Activated CD8-positive, alpha-beta T cell treated with anti-CD3 and anti-CD28 coated beads for 36 hours (primary cell): ENCODE measurements at regions not wholly inside any gene's neighbourhood (a gene's known extent, or its start where the extent isn't known, plus 50 kb on each side); places are given as distances from the start of the nearest gene placed in this dataset.

ENCODE experiments used
- ATAC-seq: fragments of 200-7000 bp; cut with Tn5 transposase; one replicate; pipeline ENCODE4 v1.10.0; 2021; ENCODE audit warnings: mild to moderate bottlenecking, moderate library complexity
- CTCF ChIA-PET: fragments of 350-600 bp; sonication (Branson Sonifier 250); formaldehyde crosslinking; loops from one replicate; lab custom pipeline; 2021; ENCODE audit warnings: antibody characterized with exemption; lab: Charles Lee
- POLR2A ChIA-PET: fragments of 350-600 bp; sonication (Branson Sonifier 250); formaldehyde crosslinking; loops from one replicate; lab custom pipeline; 2021; ENCODE audit warnings: antibody characterized with exemption; lab: Charles Lee
- DNase-seq: peaks from one replicate; pipeline ENCODE4 v3.0.0-alpha.2; 2020
- H3K27ac Mint-ChIP-seq: one replicate; pipeline ENCODE4 v1.8.0; 2021; ENCODE audit warnings: mild to moderate bottlenecking, mixed read lengths
- H3K27me3 Mint-ChIP-seq: one replicate; pipeline ENCODE4 v1.8.0; 2021; ENCODE audit warnings: mixed read lengths
- H3K36me3 Mint-ChIP-seq: one replicate; pipeline ENCODE4 v1.8.0; 2021; ENCODE audit warnings: low read depth, mixed read lengths
- H3K4me1 Mint-ChIP-seq: one replicate; pipeline ENCODE4 v1.8.0; 2021; ENCODE audit warnings: low read depth, mixed read lengths
- H3K4me3 Mint-ChIP-seq: one replicate; pipeline ENCODE4 v1.8.0; 2021; ENCODE audit warnings: mild to moderate bottlenecking, moderate library complexity, mixed read lengths
- H3K9me3 Mint-ChIP-seq: one replicate; pipeline ENCODE4 v1.8.0; 2021; ENCODE audit warnings: mixed read lengths
- intact Hi-C: fragments of 100-400 bp; cut with micrococcal nuclease; formaldehyde crosslinking; loops from one replicate; pipeline ENCODE4 v1.10.0; 2022
- TF ChIP-seq, protein P1 (sequence below): fragments of 200-600 bp; IDR thresholded peaks from one replicate; pipeline ENCODE4 v1.8.0; 2022; ENCODE audit warnings: antibody characterized with exemption, mild to moderate bottlenecking

DNA sequence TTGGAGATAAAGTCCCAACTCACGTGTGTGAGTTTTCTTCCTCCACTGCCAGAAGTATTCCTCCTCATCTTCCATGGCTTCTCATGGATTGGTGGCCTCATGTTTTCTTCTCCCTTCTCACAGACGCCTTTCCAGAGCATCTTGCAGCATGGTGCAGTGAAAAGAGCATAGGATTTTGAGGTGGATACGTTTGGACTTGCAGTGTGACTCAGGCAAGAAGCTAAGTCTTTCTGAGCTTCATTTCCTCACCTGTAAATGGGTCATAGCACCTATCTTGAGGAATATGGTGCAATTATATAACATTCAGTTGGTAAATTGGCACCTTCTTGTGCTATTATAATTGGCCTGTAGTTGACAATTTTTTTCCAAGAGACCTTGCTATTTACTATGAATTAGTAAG is 247.6 kb downstream of the RDH14 start:
- CTCF ChIA-PET: no interaction called here
- Mint-ChIP-seq H3K4me1 (no peaks in the 10 kb centered on the region), H3K27ac (no peak overlapping the region), H3K27me3 (no peaks in the 10 kb centered on the region), H3K9me3 (peaks cover 3% of the 10 kb centered on the region), H3K4me3 (no peak overlapping the region), H3K36me3 (no peaks in the 10 kb centered on the region)
- TF ChIP-seq, protein P1, sequence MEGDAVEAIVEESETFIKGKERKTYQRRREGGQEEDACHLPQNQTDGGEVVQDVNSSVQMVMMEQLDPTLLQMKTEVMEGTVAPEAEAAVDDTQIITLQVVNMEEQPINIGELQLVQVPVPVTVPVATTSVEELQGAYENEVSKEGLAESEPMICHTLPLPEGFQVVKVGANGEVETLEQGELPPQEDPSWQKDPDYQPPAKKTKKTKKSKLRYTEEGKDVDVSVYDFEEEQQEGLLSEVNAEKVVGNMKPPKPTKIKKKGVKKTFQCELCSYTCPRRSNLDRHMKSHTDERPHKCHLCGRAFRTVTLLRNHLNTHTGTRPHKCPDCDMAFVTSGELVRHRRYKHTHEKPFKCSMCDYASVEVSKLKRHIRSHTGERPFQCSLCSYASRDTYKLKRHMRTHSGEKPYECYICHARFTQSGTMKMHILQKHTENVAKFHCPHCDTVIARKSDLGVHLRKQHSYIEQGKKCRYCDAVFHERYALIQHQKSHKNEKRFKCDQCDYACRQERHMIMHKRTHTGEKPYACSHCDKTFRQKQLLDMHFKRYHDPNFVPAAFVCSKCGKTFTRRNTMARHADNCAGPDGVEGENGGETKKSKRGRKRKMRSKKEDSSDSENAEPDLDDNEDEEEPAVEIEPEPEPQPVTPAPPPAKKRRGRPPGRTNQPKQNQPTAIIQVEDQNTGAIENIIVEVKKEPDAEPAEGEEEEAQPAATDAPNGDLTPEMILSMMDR: no peak
- POLR2A ChIA-PET: no interaction called here
- ATAC-seq: no peak
- DNase-seq: no peak
- intact Hi-C loops: no loop called here

DNA sequence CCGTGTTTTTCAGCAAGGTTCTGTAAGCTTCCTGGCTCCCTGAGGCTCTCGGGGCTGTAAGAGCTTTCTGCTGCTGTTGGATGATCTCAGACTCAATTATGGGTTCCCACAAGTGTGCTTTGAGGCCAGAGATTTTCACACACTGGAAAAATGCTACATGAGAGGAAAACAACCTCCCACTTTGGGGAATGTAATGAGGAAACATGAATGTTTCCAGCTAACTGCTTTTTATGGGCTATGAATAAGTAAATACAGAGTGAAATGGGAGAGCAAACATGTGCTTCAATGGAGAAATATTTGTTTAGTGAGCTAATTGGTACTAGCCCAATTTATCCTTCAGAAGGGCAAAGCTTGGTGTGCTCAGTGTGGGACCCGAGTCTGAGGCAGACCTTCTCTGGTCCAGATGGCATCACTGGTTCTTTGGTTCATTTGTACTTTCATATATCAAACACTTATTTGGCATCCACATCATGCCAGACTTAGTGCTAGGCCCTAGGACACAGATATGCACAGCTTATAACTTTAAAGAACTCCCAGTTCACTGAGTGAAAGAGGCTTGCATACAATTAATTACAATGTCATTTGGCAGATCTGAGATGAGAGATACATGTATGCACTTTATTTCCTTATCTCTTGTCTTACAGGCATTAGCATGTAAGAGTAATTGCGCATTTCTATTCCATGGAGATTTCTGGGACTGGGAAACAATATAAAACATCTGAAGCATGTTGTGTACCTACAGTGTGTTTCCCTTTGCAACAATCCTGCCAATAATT is 248.8 kb downstream of the RDH14 start:
- Mint-ChIP-seq H3K4me1 (no peaks in the 10 kb centered on the region), H3K9me3 (peaks cover 3% of the 10 kb centered on the region), H3K27me3 (no peaks in the 10 kb centered on the region), H3K36me3 (no peaks in the 10 kb centered on the region), H3K4me3 (no peak overlapping the region), H3K27ac (no peak overlapping the region)
- ChIA-PET CTCF (interaction anchor here (1.3 kb wide), 1 partner anchor 75 kb away, joined by 4 read pairs; no protein-coding TSS in a partner anchor), POLR2A (no interaction called here)
- DNase-seq: no peak
- TF ChIP-seq, protein P1: no peak
- ATAC-seq: no peak
- intact Hi-C loops: no loop called here

DNA sequence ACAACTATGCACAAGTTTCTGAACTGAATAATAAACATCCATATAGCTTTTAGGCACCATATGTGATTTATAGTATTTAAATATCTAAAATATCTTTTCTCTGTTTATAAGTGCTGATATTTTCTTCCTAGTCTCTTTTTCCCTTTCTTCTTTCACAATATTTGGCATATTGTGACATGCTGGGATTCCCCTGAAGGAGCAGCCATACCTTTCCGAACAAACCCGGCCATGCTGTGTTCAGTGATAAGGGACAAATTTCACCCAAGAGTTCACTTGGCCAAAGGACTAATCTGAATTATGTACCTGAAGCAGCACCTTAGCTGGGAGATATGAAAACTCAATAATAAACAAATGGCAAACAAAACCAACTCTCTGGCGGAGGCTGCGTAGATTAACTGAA is 250.8 kb downstream of the RDH14 start:
- Mint-ChIP-seq H3K36me3 (no peaks in the 10 kb centered on the region), H3K4me1 (no peaks in the 10 kb centered on the region), H3K4me3 (no peak overlapping the region), H3K27me3 (no peaks in the 10 kb centered on the region), H3K27ac (no peak overlapping the region), H3K9me3 (peaks cover 3% of the 10 kb centered on the region)
- ATAC-seq (no peak), DNase-seq (no peak)
- TF ChIP-seq, protein P1: no peak
- intact Hi-C loops: no loop called here
- POLR2A ChIA-PET: no interaction called here
- CTCF ChIA-PET: no interaction called here

DNA sequence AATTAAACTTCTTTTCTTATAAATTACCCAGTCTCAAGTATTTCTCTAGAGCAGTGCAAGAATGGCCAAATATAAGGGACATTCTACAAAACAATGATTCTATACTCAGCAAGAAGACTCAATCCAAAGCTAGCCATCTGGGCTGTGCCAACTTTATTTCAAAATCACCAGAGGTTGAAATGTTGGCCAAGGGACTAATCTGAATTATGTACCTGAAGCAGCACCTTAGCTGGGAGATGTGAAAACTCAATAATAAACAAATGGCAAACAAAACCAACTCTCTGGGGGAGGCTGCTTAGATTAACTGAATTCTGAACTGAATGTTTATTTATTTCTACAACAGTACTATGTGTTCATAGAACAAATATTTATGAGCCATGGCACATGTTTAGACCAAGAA is 251.3 kb downstream of the RDH14 start:
- CTCF ChIA-PET: no interaction called here
- POLR2A ChIA-PET: no interaction called here

DNA sequence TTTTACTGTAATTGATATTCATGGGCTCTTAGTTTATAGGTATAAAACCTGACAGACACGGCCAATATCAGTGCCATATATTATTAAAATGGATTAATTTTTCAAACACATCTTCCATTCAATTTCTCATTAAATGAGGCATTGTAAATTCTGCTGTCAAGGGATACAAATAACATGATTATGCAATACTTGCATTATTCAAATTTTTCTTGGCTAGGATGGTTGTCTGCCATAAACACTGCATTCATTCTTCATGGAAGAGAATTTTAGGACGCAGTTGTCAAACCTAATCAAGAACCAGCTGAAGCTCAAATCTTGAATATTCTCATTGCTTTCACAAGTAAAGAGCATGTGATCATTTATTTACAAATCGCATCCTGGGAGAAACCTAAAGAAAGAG is 255.6 kb downstream of the RDH14 start:
- POLR2A ChIA-PET: no interaction called here
- CTCF ChIA-PET: no interaction called here
- TF ChIP-seq, protein P1: no peak
- ATAC-seq (no peak), DNase-seq (no peak)
- Mint-ChIP-seq H3K36me3 (no peaks in the 10 kb centered on the region), H3K4me3 (no peak overlapping the region), H3K27ac (no peak overlapping the region), H3K4me1 (no peaks in the 10 kb centered on the region), H3K27me3 (no peaks in the 10 kb centered on the region), H3K9me3 (no peaks in the 10 kb centered on the region)
- intact Hi-C loops: no loop called here

More for the DNA sequence above, 251.3 kb downstream of the RDH14 start:
- Mint-ChIP-seq H3K27me3 (no peaks in the 10 kb centered on the region), H3K36me3 (no peaks in the 10 kb centered on the region), H3K9me3 (peaks cover 3% of the 10 kb centered on the region), H3K4me1 (no peaks in the 10 kb centered on the region), H3K27ac (no peak overlapping the region), H3K4me3 (no peak overlapping the region)
- ATAC-seq: no peak
- no peak for DNase-seq
- intact Hi-C loops: no loop called here
- TF ChIP-seq, protein P1: no peak
